Dermis microvascular lymphatic vessel endothelial cell (primary cell): ENCODE measurements at regions not wholly inside any gene's neighbourhood (a gene's known extent, or its start where the extent isn't known, plus 50 kb on each side); places are given as distances from the start of the nearest gene placed in this dataset.
"Not testable (repeated sequence)": the region's sequence is repeated elsewhere in the genome, so short reads cannot be mapped to it uniquely, and the experiment has no call there.

ENCODE experiments used
- DNase-seq, 2 donors: peaks; one replicate each; pipeline versions ENCODE4 v3.0.0 to v3.0.0-alpha.2; 2010; ENCODE audit warnings: low read depth in 2 of 2

GRCh38 chr12:113573148-113573547 is 101.5 kb upstream of the LHX5 start:
- no peak for DNase-seq

DNA sequence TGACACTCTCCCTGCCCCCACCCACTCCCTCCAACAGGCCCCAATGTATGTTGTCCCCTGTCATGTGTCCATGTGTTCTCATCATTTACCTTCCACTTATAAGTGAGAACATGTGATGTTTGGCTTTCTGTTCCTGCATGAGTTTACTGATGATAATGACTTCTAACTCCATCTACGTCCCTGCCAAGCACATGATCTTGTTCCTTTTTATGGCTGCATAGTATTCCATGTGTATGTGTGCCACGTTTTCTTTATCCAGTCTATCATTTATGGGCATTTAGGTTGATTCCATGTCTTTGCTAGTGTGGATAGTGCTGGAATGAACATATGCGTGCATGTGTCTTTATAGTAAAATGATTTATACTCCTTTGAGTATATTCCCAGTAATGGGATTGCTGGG is 100.0 kb upstream of the LHX5 start:
- DNase-seq, result no peak

GRCh38 chr12:113569806-113570205 is 98.1 kb upstream of the LHX5 start:
- no peak for DNase-seq

DNA sequence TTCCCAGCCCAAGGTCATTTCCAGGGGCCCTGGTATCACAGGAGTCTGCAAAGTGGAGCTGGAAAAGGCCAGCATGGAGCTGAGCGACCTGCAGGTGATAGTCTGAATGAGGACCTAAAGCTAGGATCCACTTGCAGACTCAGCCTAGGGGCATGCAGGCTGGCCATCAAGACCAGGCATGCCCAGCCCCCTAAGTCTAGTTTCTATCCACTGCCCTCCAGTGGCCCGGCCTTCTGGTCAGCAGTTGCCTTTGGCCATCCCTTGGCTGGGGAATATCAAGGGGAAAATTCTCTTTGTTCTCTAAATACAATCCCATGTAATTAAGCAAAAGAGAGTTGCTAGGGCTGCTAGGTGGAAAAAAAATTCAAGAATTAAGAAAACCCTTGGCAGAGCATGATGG is 96.3 kb upstream of the LHX5 start:
- no peak for DNase-seq

- no peak for DNase-seq
Measured at GRCh38 chr12:113565368-113565767, 93.7 kb upstream of the LHX5 start.

GRCh38 chr12:113561068-113561780 is 89.6 kb upstream of the LHX5 start:
- no peak for DNase-seq

DNA sequence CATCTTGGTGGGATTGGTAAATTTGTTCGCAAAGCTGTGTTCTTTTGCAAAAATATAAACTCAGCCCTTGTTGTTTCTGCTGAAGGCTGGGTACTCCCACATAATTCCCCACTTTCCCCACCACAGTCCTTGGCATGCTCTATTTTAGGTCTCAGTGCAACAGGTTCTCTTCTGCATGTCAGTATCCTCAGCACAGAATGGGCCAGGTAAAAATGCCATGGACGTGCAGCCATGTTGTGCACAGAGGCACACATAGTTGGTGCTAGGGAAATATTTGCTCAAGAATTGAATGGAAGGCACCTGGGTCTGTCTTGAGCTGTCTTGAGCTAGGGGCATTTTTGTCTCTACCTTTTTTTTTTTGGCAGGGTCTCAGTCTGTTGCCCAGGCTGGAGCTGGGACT is 87.8 kb upstream of the LHX5 start:
- DNase-seq, result no peak

- no peak for DNase-seq
Measured at GRCh38 chr12:113555226-113555625, 83.6 kb upstream of the LHX5 start.

DNA sequence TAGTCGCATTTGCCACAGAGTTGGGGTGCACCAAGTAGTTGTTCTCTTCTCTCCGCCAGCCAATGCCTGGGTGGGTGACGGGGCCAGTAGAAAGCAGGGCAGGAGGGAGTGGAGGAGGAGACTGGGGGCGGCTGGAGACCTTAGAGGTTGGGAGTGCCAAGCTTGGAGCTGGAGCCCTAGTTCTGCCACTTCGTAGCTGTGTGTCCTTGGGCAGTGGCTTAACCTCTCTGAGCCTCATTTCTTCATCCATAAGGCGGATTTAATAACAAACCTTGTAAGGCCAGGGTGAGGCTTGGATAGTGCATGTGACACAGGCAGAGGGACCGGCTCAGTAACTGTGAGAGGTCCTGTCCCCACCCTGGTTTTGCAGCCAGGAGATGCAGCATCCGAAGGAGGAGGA is 81.1 kb upstream of the LHX5 start:
- DNase-seq, result no peak

DNA sequence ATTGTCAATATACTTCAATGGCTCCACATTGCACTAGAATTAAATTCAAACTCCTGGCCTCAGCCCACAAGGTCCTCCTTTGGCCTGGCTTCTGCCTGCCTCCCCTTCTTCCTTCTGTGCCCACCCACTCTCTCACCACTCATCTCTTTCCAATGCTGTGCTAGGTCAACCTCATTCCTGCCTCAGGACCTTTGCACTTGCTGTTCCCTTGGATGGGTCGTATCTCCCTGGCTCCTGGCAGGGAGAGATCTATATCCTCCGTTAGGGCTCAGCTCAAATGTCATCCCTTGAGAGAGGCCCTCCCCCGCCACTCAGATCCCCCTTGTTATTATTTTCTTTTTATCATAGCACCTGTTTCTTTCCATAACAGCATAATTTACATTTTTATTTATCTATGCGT is 79.9 kb upstream of the LHX5 start:
- DNase-seq, result no peak

DNA sequence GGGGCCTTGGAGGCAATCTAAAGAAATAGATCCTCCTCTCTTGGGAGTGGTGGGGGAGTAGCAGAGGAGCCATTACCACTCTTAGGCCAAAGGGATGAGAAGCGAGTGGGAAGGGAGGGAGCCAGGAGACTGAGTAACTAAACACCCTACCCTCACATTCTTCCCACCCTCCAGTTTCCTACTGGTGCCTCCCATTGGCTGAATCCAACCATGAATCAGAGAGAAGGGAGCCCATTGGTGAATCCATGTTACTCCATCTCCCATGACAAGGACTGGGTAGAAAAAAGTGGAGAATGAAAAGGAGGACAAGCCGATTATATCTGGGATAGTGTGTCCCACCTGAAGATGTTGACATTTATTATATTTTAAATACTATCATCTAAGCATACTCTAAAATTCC is 76.8 kb upstream of the LHX5 start:
- no peak for DNase-seq

DNA sequence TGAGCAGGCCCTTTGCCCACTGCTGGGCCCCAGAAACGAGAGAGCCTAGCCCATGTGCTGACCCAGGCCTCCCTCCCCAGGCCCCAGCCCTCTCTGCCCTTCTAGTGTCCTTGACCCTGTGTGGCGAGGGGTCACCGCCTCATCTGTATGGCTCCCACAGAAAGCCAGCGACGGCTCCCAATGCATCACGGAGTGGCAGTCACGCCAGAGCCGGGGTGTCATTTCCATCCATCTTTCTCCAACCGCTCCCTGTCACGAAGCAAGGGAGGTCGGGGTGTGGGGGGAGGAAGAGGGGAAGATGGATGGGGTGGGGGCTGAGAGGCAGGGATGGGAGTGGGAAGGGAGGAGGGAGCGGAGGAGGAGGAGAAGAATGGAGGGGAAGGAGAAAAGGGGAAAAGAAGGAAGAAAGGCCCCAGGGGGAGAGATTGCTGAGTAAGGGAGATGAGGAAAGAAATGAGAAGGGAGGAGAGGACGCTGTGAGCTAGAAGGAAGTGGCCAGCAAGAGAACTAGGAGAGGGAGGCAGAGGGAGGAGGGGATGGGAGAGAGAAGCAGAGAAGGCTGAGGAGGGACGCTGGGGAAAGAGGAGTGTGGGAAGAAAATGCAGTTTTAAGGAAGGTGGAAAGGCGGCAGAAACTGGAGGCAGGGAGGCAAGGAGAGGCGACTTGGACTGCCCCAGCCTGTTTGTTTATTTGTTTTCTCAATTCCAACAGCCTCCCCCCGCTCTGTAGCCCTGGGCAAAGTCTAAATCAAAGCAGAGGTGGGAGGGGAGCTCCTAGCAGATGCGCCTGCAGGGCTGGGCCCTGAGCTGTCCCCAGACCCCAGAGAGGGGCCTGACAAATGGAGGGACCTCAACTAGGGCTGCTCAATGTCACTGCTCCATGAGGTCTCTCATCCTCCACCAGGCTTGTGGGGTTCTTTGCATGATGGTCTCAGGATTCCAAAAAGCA is 75.5 kb upstream of the LHX5 start:
- no peak for DNase-seq

DNA sequence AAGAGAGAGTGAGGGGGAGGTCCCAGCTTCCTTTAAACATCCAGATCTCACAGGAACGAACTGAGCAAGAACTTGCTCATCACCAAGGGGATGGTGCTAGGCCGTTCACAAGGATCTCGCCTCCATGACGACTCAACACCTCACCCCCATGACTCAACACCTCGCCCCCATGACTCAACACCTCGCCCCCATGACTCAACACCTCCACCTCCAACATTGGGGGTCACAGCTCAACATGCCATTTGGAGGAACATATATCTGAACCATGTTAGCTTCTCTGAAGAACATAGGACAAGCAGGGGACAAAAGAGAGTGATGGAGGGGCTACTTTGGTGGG is 66.0 kb upstream of the LHX5 start:
- DNase-seq, result no peak

DNA sequence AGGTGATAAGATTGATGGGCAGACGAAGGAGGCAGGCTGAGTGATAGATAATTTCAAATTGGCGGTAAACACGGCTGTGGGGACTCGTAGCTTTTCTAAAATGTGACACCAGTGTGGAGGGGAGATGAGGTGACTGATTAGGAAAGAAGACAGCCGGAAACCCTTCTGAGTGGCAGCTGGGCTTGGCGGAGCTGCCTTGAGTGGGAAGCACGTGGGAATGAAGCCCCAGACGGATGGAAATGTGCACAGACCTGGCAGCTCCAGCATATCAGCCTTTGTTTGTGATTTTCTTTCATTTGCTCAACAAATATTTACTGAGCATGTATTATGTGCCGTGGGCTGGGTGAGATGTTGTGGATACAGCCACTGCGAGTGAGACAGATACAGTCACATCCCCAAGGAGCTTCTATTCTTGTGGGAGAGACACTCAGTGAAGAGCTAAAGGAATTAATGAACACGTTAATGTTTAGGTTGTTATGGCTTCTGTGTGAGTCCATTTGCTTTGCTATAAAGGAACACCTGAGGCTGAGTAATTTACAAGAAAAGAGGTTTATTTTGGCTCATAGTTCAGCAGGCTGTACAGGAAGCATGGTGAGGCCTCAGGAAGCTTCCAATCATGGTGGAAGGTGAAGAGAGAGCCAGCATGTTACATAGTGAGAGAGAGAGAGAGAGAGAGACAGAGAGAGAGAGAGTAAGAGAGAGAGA is 65.5 kb upstream of the LHX5 start:
- DNase-seq, result no peak

DNA sequence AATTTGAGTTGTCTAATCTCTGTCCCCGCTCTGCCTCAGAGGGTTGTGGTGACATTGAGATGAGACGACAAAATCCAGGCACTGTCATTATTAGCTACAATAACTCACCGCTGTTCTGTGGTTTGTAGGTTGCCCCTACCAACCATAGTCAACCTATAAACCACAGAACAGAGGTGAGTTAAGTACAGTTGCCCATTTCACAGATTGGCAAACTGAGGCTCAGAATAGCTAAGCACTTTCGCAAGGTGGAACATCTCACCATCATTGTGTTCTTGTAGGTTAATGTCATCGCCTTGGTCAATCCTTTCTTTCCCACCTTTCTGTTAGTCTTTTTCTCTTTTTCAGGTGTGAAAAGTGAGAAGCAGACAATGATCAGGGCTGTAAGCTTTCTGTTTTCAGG is 63.4 kb upstream of the LHX5 start:
- DNase-seq, result no peak

- DNase-seq, result no peak
Measured at GRCh38 chr12:113534555-113534954, 62.9 kb upstream of the LHX5 start.

GRCh38 chr12:113533842-113534375 is 62.2 kb upstream of the LHX5 start:
- DNase-seq, result no peak

DNA sequence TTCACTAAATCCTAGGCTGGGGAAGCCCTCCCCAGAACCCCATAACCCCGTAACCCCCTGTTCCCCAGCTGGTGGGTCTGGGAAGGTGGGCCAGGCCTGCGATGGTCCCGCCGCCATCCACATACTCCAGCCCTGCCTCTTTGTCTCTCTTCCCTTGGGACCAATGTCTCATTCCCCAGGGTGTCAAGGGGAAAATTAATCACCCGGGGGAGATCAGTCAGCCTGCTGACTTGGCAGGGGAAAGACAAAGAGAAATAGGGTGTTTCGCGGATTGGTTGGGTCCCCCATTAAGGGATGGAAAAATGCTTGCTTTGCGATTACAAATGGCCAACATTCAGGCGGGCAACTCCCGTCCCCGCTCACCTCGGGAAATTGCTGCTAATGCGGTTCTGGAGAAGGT is 60.6 kb upstream of the LHX5 start:
- DNase-seq, result no peak

DNA sequence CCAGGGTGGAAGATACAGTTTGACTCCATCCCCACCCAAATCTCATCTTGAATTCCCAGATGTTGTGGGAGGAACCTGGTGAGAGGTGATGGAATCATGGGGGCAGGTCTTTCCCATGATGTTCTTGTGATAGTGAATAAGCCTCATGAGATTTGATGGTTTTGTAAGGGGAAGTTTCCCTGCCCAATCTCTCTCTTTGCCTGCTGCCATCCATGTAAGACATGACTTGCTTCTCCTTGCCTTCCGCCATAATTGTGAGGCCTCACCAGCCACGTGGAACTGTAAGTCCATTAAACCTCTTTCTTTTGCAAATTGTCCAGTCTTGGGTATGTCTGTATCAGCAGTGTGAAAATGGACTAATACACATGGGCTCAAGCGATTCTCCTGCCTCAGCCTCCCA is 59.4 kb upstream of the LHX5 start:
- not testable (repeated sequence) for DNase-seq

DNA sequence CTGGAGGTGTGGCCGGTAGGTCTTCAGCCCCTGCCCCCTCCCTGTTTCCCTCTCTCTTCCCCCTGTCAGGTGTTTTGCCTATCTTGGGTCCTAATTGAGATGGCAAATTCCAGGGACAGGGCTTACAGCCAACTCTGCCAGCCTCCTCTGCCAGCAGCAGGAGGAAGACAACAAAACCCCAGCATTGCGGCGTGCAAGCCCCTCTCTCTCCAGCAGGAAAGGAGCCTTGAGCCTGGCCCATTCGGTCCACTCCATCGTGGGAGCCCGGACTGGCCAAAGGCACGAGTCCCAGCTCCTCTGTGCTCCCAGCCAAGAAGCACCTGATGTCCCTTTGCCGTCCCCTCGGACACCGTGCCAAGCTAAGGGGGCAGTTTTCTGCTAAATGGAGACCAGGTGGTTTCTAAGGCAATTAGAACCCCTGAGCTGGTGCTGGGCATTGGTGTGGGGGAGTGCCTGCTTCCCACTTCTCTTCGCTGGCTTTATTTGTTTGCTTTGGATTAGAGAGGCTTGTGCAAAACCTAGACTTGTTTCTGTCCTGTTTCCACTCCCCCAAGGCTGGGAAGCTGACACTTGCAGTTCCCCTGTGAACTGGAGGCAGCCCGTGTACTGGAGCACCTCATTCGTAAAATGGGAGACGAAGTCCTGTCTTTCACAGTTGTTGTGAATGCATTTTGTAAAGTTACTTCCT is 57.1 kb upstream of the LHX5 start:
- DNase-seq, result no peak

DNA sequence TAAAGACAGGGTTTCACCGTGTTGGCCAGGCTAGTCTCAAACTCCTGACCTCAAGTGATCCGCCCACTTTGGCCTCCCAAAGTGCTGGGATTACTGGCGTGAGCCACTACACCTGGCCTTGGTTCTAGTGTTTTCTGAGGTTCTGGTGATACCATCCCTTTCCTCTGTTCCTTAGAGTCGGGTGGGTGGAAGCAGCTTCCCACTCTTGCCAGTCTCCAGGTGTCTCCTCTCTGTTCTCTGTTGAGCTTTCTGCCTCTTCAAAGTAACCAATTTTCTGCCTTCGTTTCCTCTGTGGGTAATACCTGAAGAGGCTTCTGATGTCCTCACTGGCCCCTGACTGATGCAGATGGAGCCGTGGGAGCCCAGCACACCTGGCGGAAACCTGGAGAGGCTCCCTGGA is 53.4 kb upstream of the LHX5 start:
- DNase-seq, result no peak

DNA sequence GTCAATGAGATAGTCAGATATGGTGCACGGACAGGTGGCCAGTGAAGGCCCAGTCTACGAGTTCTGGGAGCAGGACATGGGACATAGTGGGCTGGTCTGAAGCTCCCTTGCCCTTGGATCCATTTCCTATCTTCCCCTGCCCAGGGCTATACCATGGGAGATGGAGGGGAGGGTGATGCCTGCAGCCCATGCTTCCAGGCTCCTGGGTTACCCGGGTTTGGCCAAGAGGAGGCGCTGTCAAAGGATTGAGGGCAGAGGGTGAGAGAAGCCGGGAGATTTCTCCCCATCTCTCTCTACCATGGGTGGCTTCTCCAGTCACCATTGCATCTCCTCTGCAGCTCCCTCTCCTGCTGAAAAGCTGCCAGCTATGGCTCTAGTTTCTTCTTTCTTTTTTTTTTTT is 52.8 kb upstream of the LHX5 start:
- no peak for DNase-seq
